ENCODE measurements at regions not wholly inside any gene's neighbourhood (a gene's known extent, or its start where the extent isn't known, plus 50 kb on each side); places are given as distances from the start of the nearest gene placed in this dataset.

DNA sequence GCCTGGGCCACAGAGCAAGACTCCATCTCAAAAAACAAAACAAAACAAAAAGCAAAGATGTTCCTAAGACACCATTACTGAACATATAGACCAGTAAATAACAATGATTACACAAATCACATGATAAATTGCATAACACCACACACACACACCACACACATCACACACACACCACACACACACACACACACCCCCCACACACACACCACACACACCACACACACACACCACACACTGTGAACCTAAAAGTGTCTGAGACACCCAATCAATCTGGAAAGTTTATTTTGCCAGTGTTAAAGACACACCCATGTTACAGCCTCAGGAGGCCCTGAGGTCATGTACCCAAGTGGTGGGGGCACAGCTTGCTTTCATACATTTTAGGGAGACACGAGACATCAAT, 62.6 kb upstream of the ASAP2 start:
- in situ Hi-C loops (cut with MboI; ENCODE audit: low pct_ligation_motif_present in 1 of 4, low pct_unique_long_range_greater_than_20kb in 1 of 4, low sequenced_read_pairs in 3 of 4) (loop anchor here in 1 of 4 donors (10.0 to 25.0 kb wide), 2 partner anchors 201 to 282 kb away; no protein-coding TSS in a partner anchor), intact Hi-C loops (cut with DNase I; ENCODE audit: low total_unique reads) (loop anchor here (5.0 to 10.0 kb wide), 2 partner anchors 61 to 193 kb away; partner anchors contain the start of gene ASAP2)
- 61% methylated on average over 1 of the region's 1 CpG; no CpG with 5 or more reads in 1 of the 2 donors for WGBS, 2 donors (ENCODE audit: low coverage in 1 of 2)
- no peaks in the 10 kb centered on the region for H3K27me3 ChIP-seq
- H3K36me3 ChIP-seq: no peaks in the 10 kb centered on the region
- DNase-seq: no peak
- no peak overlapping the region for H3K4me3 ChIP-seq
- TF ChIP-seq POLR2AphosphoS5 (IDR thresholded peaks at IDR 0.05) (no peak), CTCF (IDR thresholded peaks at IDR 0.05) (no peak), POLR2A (IDR thresholded peaks at IDR 0.05) (no peak), EP300 (IDR thresholded peaks at IDR 0.05; ENCODE audit: low read depth) (no peak)
- H3K27ac ChIP-seq: no peak overlapping the region
- H3K9me3 ChIP-seq: no peaks in the 10 kb centered on the region
- H3K4me1 ChIP-seq: peaks cover 4 to 17% (median 12%) of the 10 kb centered on the region in 4 donors

DNA sequence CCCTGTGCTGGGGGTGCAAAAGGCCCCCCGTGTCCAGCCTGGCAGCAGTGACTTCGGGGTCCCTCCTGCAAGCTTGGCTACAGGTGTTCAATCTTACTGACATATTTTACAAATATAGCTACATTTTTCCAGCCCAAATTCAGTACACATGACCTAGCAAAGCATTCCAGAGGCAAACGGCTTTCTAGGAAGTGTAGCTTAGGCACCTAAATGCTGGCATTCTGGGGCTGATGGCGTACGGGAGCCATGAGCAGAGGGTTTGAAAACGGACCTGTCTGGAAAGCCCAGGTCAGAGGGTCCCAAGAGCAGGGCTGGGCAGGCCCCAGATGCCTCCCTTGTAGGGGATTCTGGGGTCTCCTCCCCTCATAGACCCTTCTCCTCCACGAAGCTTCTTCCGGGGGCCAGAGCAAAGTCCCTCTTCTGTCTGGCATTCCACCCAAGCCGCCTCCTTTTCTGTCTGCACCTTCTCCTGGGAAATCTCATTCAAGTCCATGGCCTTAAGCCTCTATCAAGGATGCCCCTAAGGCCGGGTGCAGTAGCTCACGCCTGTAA, 63.3 kb upstream of the ASAP2 start:
- Histone ChIP-seq H3K27ac (peak overlapping the region; percentile 39 to 58 (median 48)), H3K9me3 (no peaks in the 10 kb centered on the region), H3K4me3 (peak overlapping the region in 2 of 4 donors; percentile 9 to 29), H3K36me3 (no peaks in the 10 kb centered on the region), H3K4me1 (peaks cover 4 to 23% (median 13%) of the 10 kb centered on the region in 4 donors), H3K27me3 (no peaks in the 10 kb centered on the region)
- intact Hi-C loops (cut with DNase I; ENCODE audit: low total_unique reads): loop anchor here (5.0 to 10.0 kb wide), 2 partner anchors 61 to 194 kb away; partner anchors contain the start of gene ASAP2
- TF ChIP-seq POLR2AphosphoS5 (IDR thresholded peaks at IDR 0.05): no peak
- TF ChIP-seq POLR2A (IDR thresholded peaks at IDR 0.05): no peak
- no peak for TF ChIP-seq EP300 (IDR thresholded peaks at IDR 0.05; ENCODE audit: low read depth)
- no peak for TF ChIP-seq CTCF (IDR thresholded peaks at IDR 0.05)
- 68 to 79% methylated on average over 4 to 11 of the region's 11 CpGs for WGBS, 2 donors (ENCODE audit: low coverage in 1 of 2)
- no peak for DNase-seq
- in situ Hi-C loops (cut with MboI; ENCODE audit: low pct_ligation_motif_present in 1 of 4, low pct_unique_long_range_greater_than_20kb in 1 of 4, low sequenced_read_pairs in 3 of 4): loop anchor here in 1 of 4 donors (10.0 to 25.0 kb wide), 2 partner anchors 201 to 281 kb away; no protein-coding TSS in a partner anchor

DNA sequence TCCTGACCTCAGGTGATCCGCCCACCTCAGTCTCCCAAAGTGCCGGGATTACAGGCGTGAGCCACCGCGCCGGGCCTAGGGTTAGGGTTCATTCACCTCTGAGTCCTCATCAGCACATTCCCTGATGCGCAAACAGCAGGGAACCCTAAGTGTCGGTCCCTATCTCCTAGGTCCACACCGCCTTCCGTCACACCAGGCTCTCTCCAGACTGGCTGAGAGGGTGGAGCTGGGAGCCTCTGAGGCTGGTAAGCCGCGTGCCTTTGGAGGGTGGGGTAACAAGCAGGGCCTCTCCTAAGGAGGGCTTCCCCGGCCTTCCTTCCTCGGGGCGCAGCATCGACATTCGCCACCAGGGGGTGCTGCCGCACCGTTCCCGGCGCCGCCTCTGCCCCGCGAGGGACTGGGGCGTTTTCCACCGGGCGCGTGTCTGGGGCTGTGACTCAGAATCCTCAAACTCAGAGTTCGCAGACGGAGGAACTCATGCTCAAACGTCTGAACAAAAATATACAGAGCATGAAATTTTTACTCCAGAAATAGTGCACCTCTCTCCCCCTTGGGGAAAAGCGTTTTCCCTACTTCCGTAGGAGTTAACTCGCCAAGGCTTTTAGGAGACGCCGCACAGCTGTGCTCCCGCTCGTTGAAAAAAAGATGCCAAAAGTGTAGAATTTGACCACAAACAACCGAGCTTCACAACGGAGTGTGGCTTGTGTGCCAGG, 63.9 kb upstream of the ASAP2 start:
- WGBS, 2 donors (ENCODE audit: low coverage in 1 of 2): 8 to 13% methylated on average over 4 to 40 of the region's 40 CpGs
- in situ Hi-C loops (cut with MboI; ENCODE audit: low pct_ligation_motif_present in 1 of 4, low pct_unique_long_range_greater_than_20kb in 1 of 4, low sequenced_read_pairs in 3 of 4) (loop anchor here in 1 of 4 donors (10.0 to 25.0 kb wide), 2 partner anchors 202 to 280 kb away; no protein-coding TSS in a partner anchor), intact Hi-C loops (cut with DNase I; ENCODE audit: low total_unique reads) (loop anchor here (5.0 to 10.0 kb wide), 2 partner anchors 62 to 195 kb away; partner anchors contain the start of gene ASAP2)
- Histone ChIP-seq H3K9me3 (no peaks in the 10 kb centered on the region), H3K27ac (peak overlapping the region; percentile 39 to 58 (median 48)), H3K4me3 (peak overlapping the region in 2 of 4 donors; percentile 9 to 29), H3K27me3 (no peaks in the 10 kb centered on the region), H3K4me1 (peaks cover 4 to 29% (median 19%) of the 10 kb centered on the region in 4 donors), H3K36me3 (no peaks in the 10 kb centered on the region)
- DNase-seq: peak; percentile 93
- no peak for TF ChIP-seq POLR2A (IDR thresholded peaks at IDR 0.05)
- TF ChIP-seq POLR2AphosphoS5 (IDR thresholded peaks at IDR 0.05): peak in 2 of 3 donors; percentile 45 to 72
- no peak for TF ChIP-seq EP300 (IDR thresholded peaks at IDR 0.05; ENCODE audit: low read depth)
- peak; percentile 97 to 99 (median 99) for TF ChIP-seq CTCF (IDR thresholded peaks at IDR 0.05)

Data from transverse colon (tissue), 4 donors.